ENCODE measurements at regions not wholly inside any gene's neighbourhood (a gene's known extent, or its start where the extent isn't known, plus 50 kb on each side); places are given as distances from the start of the nearest gene placed in this dataset.

- DNase-seq (ENCODE audit: low read depth, low spot score), result no peak
- no peak overlapping the region for H3K4me3 ChIP-seq (ENCODE audit: low read depth, low read length)
- no peak for TF ChIP-seq CTCF (IDR thresholded peaks at IDR 0.05; ENCODE audit: insufficient read depth, low read length, missing control alignments)
- ChIA-PET CTCF (no interaction called here), POLR2A (no interaction called here)
Observed at GRCh38 chr6:156098839-156099238, 643.2 kb upstream of the NOX3 start.

GRCh38 chr6:156087487-156087886 is 631.8 kb upstream of the NOX3 start:
- ChIA-PET CTCF (no interaction called here), POLR2A (no interaction called here)
- no peak for DNase-seq (ENCODE audit: low read depth, low spot score)
- no peak overlapping the region for H3K4me3 ChIP-seq (ENCODE audit: low read depth, low read length)
- no peak for TF ChIP-seq CTCF (IDR thresholded peaks at IDR 0.05; ENCODE audit: insufficient read depth, low read length, missing control alignments)

- CTCF ChIA-PET, result interaction anchor here (0.5 kb wide), 1 partner anchor 75 kb away, joined by 3 read pairs; no protein-coding TSS in a partner anchor
- TF ChIP-seq CTCF (IDR thresholded peaks at IDR 0.05; ENCODE audit: insufficient read depth, low read length, missing control alignments), result no peak
- no peak for DNase-seq (ENCODE audit: low read depth, low spot score)
- POLR2A ChIA-PET, result no interaction called here
- no peak overlapping the region for H3K4me3 ChIP-seq (ENCODE audit: low read depth, low read length)
Observed at GRCh38 chr6:156082012-156082411, 626.4 kb upstream of the NOX3 start.

DNA sequence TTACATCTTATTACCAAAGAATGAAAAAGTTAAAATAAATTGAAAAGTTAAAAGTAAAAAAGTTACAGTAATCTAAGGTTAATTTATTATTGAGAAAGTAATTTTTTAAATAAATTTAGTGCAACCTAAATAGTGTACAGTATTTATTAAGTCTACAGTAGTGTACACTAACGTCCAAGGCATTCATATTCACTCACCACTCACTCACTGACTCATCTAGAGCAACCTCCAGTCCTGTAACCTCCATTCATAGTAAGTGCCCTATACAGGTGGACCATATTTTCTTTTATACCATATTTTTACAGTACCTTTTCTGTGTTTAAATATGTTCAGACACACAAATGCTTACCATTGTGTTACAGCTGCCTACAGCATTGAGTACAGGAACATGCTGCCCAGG is 624.7 kb upstream of the NOX3 start:
- no peak for TF ChIP-seq CTCF (IDR thresholded peaks at IDR 0.05; ENCODE audit: insufficient read depth, low read length, missing control alignments)
- CTCF ChIA-PET, result no interaction called here
- H3K4me3 ChIP-seq (ENCODE audit: low read depth, low read length), result no peak overlapping the region
- no peak for DNase-seq (ENCODE audit: low read depth, low spot score)
- POLR2A ChIA-PET, result no interaction called here

- no peak for TF ChIP-seq CTCF (IDR thresholded peaks at IDR 0.05; ENCODE audit: insufficient read depth, low read length, missing control alignments)
- no peak for DNase-seq (ENCODE audit: low read depth, low spot score)
- H3K4me3 ChIP-seq (ENCODE audit: low read depth, low read length), result no peak overlapping the region
- CTCF ChIA-PET, result no interaction called here
- POLR2A ChIA-PET, result no interaction called here
Observed at GRCh38 chr6:156068881-156069280, 613.2 kb upstream of the NOX3 start.

- CTCF ChIA-PET, result no interaction called here
- TF ChIP-seq CTCF (IDR thresholded peaks at IDR 0.05; ENCODE audit: insufficient read depth, low read length, missing control alignments), result no peak
- DNase-seq (ENCODE audit: low read depth, low spot score), result no peak
- POLR2A ChIA-PET, result no interaction called here
- H3K4me3 ChIP-seq (ENCODE audit: low read depth, low read length), result no peak overlapping the region
Observed at GRCh38 chr6:156065849-156066248, 610.2 kb upstream of the NOX3 start.
